Lung microvascular endothelial cell (primary cell): ENCODE measurements at regions not wholly inside any gene's neighbourhood (a gene's known extent, or its start where the extent isn't known, plus 50 kb on each side); places are given as distances from the start of the nearest gene placed in this dataset.

Experiments
- DNase-seq, 2 donors: peaks; one replicate each; pipeline versions ENCODE4 v3.0.0 to v3.0.0-alpha.2; 2010; ENCODE audit warnings: low read depth in 2 of 2

- no peak for DNase-seq
These were observed 117.0 kb downstream of the ANKRD60 start for GRCh38 chr20:58111310-58112016.

- no peak for DNase-seq
These were observed 118.4 kb downstream of the ANKRD60 start for GRCh38 chr20:58109918-58110635.

GRCh38 chr20:58109126-58109880 lies 119.2 kb downstream of the ANKRD60 start:
- DNase-seq: no peak

GRCh38 chr20:58107533-58107932 lies 120.9 kb downstream of the ANKRD60 start:
- DNase-seq: no peak

- no peak for DNase-seq
These were observed 122.2 kb downstream of the ANKRD60 start for GRCh38 chr20:58106143-58106750.

GRCh38 chr20:58103961-58104360 lies 124.5 kb downstream of the ANKRD60 start:
- DNase-seq: no peak

GRCh38 chr20:58103517-58103904 lies 124.9 kb downstream of the ANKRD60 start:
- DNase-seq: no peak

- no peak for DNase-seq
These were observed 125.5 kb downstream of the ANKRD60 start for GRCh38 chr20:58102744-58103516.

- no peak for DNase-seq
These were observed 126.2 kb downstream of the ANKRD60 start for GRCh38 chr20:58102261-58102660.

- DNase-seq: no peak
These were observed 127.6 kb downstream of the ANKRD60 start for GRCh38 chr20:58100731-58101356.

GRCh38 chr20:58099956-58100730 lies 128.3 kb downstream of the ANKRD60 start:
- no peak for DNase-seq

- DNase-seq: no peak
These were observed 129.0 kb downstream of the ANKRD60 start for GRCh38 chr20:58099291-58099935.

- DNase-seq: no peak
These were observed 129.9 kb downstream of the ANKRD60 start for GRCh38 chr20:58098571-58098970.

- no peak for DNase-seq
These were observed 130.5 kb downstream of the ANKRD60 start for GRCh38 chr20:58097943-58098342.

GRCh38 chr20:58097429-58097828 lies 131.0 kb downstream of the ANKRD60 start:
- DNase-seq: no peak

- DNase-seq: no peak
These were observed 131.5 kb downstream of the ANKRD60 start for GRCh38 chr20:58096880-58097423.

- DNase-seq: no peak
These were observed 133.8 kb downstream of the ANKRD60 start for GRCh38 chr20:58094698-58095097.

GRCh38 chr20:58094160-58094559 lies 134.3 kb downstream of the ANKRD60 start:
- DNase-seq: no peak

GRCh38 chr20:58092871-58093270 lies 135.6 kb downstream of the ANKRD60 start:
- DNase-seq: no peak
